ENCODE measurements at regions not wholly inside any gene's neighbourhood (a gene's known extent, or its start where the extent isn't known, plus 50 kb on each side); places are given as distances from the start of the nearest gene placed in this dataset.

GRCh38 chr1:97013941-97014340 is 292.4 kb downstream of the PTBP2 start:
- H3K27ac ChIP-seq (ENCODE audit: extremely low read depth, low read depth, low read length): no peak overlapping the region
- CTCF ChIA-PET: no interaction called here
- no peaks in the 10 kb centered on the region for H3K9me3 ChIP-seq (ENCODE audit: control insufficient read depth, insufficient read depth, low read depth, low read length)
- H3K4me3 ChIP-seq (ENCODE audit: low read depth, low read length): no peak overlapping the region
- H3K36me3 ChIP-seq (ENCODE audit: control insufficient read depth in 2 of 2, insufficient read depth in 1 of 2, low read length in 2 of 2): no peaks in the 10 kb centered on the region
- no peaks in the 10 kb centered on the region for H3K4me1 ChIP-seq (ENCODE audit: control insufficient read depth, insufficient read depth, low read length)
- POLR2A ChIA-PET: no interaction called here
- no peak for TF ChIP-seq ZNF350 (tag by site-specific recombination; IDR thresholded peaks at IDR 0.05)
- no peak for TF ChIP-seq ZNF175 (tag by site-specific recombination; IDR thresholded peaks at IDR 0.05)
- TF ChIP-seq ZNF488 (tag by site-specific recombination; IDR thresholded peaks at IDR 0.05): no peak
- TF ChIP-seq ZNF146 (tag by site-specific recombination; IDR thresholded peaks at IDR 0.05): no peak

GRCh38 chr1:97014426-97014825 is 292.8 kb downstream of the PTBP2 start:
- POLR2A ChIA-PET: no interaction called here
- TF ChIP-seq AEBP2 (tag by site-specific recombination; IDR thresholded peaks at IDR 0.05; ENCODE audit: borderline replicate concordance) (no peak), PRDM10 (tag by site-specific recombination; IDR thresholded peaks at IDR 0.05) (no peak), REPIN1 (tag by site-specific recombination; IDR thresholded peaks at IDR 0.05; ENCODE audit: low read depth) (no peak), MZF1 (tag by site-specific recombination; IDR thresholded peaks at IDR 0.05; ENCODE audit: borderline replicate concordance) (no peak), ZNF266 (tag by site-specific recombination; IDR thresholded peaks at IDR 0.05; ENCODE audit: low read depth) (no peak), ZFP37 (tag by site-specific recombination; IDR thresholded peaks at IDR 0.05) (no peak), ZNF549 (tag by site-specific recombination; IDR thresholded peaks at IDR 0.05) (no peak), ZNF692 (tag by site-specific recombination; IDR thresholded peaks at IDR 0.05) (no peak), ZNF610 (tag by site-specific recombination; IDR thresholded peaks at IDR 0.05; ENCODE audit: borderline replicate concordance) (no peak), ZNF138 (tag by site-specific recombination; IDR thresholded peaks at IDR 0.05; ENCODE audit: borderline replicate concordance) (no peak), ZNF580 (tag by site-specific recombination; IDR thresholded peaks at IDR 0.05) (no peak), ZNF155 (tag by site-specific recombination; IDR thresholded peaks at IDR 0.05) (no peak), ZNF354C (tag by site-specific recombination; IDR thresholded peaks at IDR 0.05; ENCODE audit: borderline replicate concordance, low read depth) (no peak), ZFHX2 (tag by site-specific recombination; conservative IDR thresholded peaks at IDR 0.05) (no peak), ZNF398 (tag by site-specific recombination; IDR thresholded peaks at IDR 0.05) (no peak), KLF16 (tag by site-specific recombination; IDR thresholded peaks at IDR 0.05) (no peak), ZBTB20 (tag by site-specific recombination; IDR thresholded peaks at IDR 0.05) (no peak), ZNF211 (tag by site-specific recombination; IDR thresholded peaks at IDR 0.05; ENCODE audit: low read depth) (no peak), ZNF280C (tag by site-specific recombination; IDR thresholded peaks at IDR 0.05) (no peak)

More at GRCh38 chr1:97014426-97014825, 292.8 kb downstream of the PTBP2 start:
- CTCF ChIA-PET: no interaction called here
- Histone ChIP-seq H3K4me1 (ENCODE audit: control insufficient read depth, insufficient read depth, low read length) (no peaks in the 10 kb centered on the region), H3K27ac (ENCODE audit: extremely low read depth, low read depth, low read length) (no peak overlapping the region), H3K9me3 (ENCODE audit: control insufficient read depth, insufficient read depth, low read depth, low read length) (no peaks in the 10 kb centered on the region), H3K4me3 (ENCODE audit: low read depth, low read length) (no peak overlapping the region), H3K36me3 (ENCODE audit: control insufficient read depth in 2 of 2, insufficient read depth in 1 of 2, low read length in 2 of 2) (no peaks in the 10 kb centered on the region)

Data from HEK293 (cell line).